B cell (primary cell): ENCODE measurements at regions not wholly inside any gene's neighbourhood (a gene's known extent, or its start where the extent isn't known, plus 50 kb on each side); places are given as distances from the start of the nearest gene placed in this dataset.

Experiments
- ATAC-seq: fragments of 200-7000 bp; cut with Tn5 transposase; one replicate; pipeline ENCODE4 v1.10.0; 2021; ENCODE audit warnings: low read depth, mild to moderate bottlenecking, moderate number of reproducible peaks, moderate library complexity
- CTCF ChIA-PET: fragments of 350-600 bp; sonication (Branson Sonifier 250); formaldehyde crosslinking; loops from one replicate; lab custom pipeline; 2021; ENCODE audit warnings: antibody characterized with exemption, inconsistent platforms; lab: Charles Lee
- POLR2A ChIA-PET: fragments of 350-600 bp; sonication (Branson Sonifier 250); formaldehyde crosslinking; loops from one replicate; lab custom pipeline; 2021; ENCODE audit warnings: antibody characterized with exemption; lab: Charles Lee
- DNase-seq: peaks from one replicate; pipeline ENCODE4 v3.0.0; 2013
- H2AFZ ChIP-seq: 2 replicates; pipeline ENCODE4 v1.6.1; 2012; ENCODE audit warnings: mild to moderate bottlenecking, low read depth, low read length; ENCODE audit not compliant: insufficient read depth, poor library complexity, severe bottlenecking
- H3K27ac ChIP-seq, 2 donors: 1 replicate in 1 of 2; 2 replicates in 1 of 2; pipeline ENCODE4 v1.5.1; 2012 to 2013; ENCODE audit warnings: low read length in 2 of 2, mild to moderate bottlenecking in 2 of 2, moderate library complexity in 1 of 2
- H3K27me3 ChIP-seq, 4 experiments: fragments of 200-600 bp in 1 of 4; sonication (generic) in 1 of 4; replicated peaks in 1 of 4; 1 replicate in 2 of 4; 2 replicates in 2 of 4; pipeline versions ENCODE4 v1.6.1 to v1.7.0; 2013 to 2016; ENCODE audit warnings: low read length in 3 of 4, mild to moderate bottlenecking in 2 of 4, mixed read lengths in 1 of 4, moderate library complexity in 1 of 4; ENCODE audit not compliant: insufficient read depth in 4 of 4, control insufficient read depth in 3 of 4; ENCODE audit errors: control extremely low read depth in 1 of 4
- H3K36me3 ChIP-seq, 2 experiments: replicated peaks in 1 of 2; 1 replicate in 1 of 2; 2 replicates in 1 of 2; pipeline versions ENCODE4 v1.6.1 to v1.7.1; 2013; ENCODE audit warnings: low read length in 1 of 2; ENCODE audit not compliant: insufficient read depth in 2 of 2, control insufficient read depth in 1 of 2; ENCODE audit errors: control extremely low read depth in 1 of 2, extremely low read depth in 1 of 2
- H3K4me1 ChIP-seq, 2 donors: fragments of 200-600 bp in 1 of 2; sonication (generic) in 1 of 2; 1 replicate in 1 of 2; 2 replicates in 1 of 2; pipeline versions ENCODE4 v1.5.1 to v1.6.1; 2013 to 2017; ENCODE audit warnings: low read length in 2 of 2; ENCODE audit not compliant: control insufficient read depth in 2 of 2, insufficient read depth in 2 of 2
- H3K4me2 ChIP-seq: replicated peaks from 2 replicates; pipeline ENCODE3; 2012; ENCODE audit warnings: mild to moderate bottlenecking, low read depth, low read length; ENCODE audit not compliant: poor library complexity, severe bottlenecking
- H3K4me3 ChIP-seq, 5 experiments: fragments of 200-600 bp in 1 of 5; sonication (generic) in 1 of 5; 1 replicate in 3 of 5; 2 replicates in 2 of 5; pipeline versions ENCODE4 v1.5.1 to v1.7.0; 2011 to 2016; ENCODE audit warnings: low read length in 4 of 5, mild to moderate bottlenecking in 4 of 5, low read depth in 2 of 5, control low read depth in 1 of 5, moderate library complexity in 1 of 5; ENCODE audit not compliant: insufficient read depth in 1 of 5; ENCODE audit errors: control extremely low read depth in 1 of 5, extremely low read depth in 1 of 5
- H3K79me2 ChIP-seq: fragments of 200-600 bp; sonication (generic); one replicate; pipeline ENCODE4 v1.6.0; 2016; ENCODE audit warnings: low read length; ENCODE audit not compliant: control insufficient read depth, insufficient read depth
- H3K9ac ChIP-seq: fragments of 200-600 bp; sonication (generic); 2 replicates; pipeline ENCODE4 v1.6.1; 2017; ENCODE audit warnings: mild to moderate bottlenecking, low read length, moderate library complexity
- H3K9me3 ChIP-seq, 3 donors: one replicate each; pipeline versions ENCODE4 v1.6.1 to v1.7.1; 2013; ENCODE audit warnings: low read length in 2 of 3; ENCODE audit not compliant: control insufficient read depth in 2 of 3, insufficient read depth in 1 of 3; ENCODE audit errors: control extremely low read depth in 1 of 3
- H4K20me1 ChIP-seq: 2 replicates; pipeline ENCODE4 v1.6.0; 2012; ENCODE audit warnings: mild to moderate bottlenecking, low read length; ENCODE audit not compliant: insufficient read depth, control insufficient read depth, poor library complexity, severe bottlenecking
- H3K27ac Mint-ChIP-seq: one replicate; pipeline ENCODE4 v1.8.0; 2021; ENCODE audit warnings: mixed read lengths
- H3K27me3 Mint-ChIP-seq: one replicate; pipeline ENCODE4 v1.8.0; 2021; ENCODE audit warnings: mixed read lengths
- H3K4me1 Mint-ChIP-seq: one replicate; pipeline ENCODE4 v1.8.0; 2021; ENCODE audit warnings: mixed read lengths
- H3K4me3 Mint-ChIP-seq: one replicate; pipeline ENCODE4 v1.8.0; 2021; ENCODE audit warnings: mixed read lengths
- H3K9me3 Mint-ChIP-seq: one replicate; pipeline ENCODE4 v1.8.0; 2022; ENCODE audit warnings: mixed read lengths; ENCODE audit not compliant: insufficient read depth
- EZH2 ChIP-seq: IDR thresholded peaks from 2 replicates; pipeline ENCODE4 v1.6.1; 2012; ENCODE audit warnings: borderline replicate concordance, low read depth, mild to moderate bottlenecking, moderate library complexity, low read length; ENCODE audit not compliant: insufficient read depth, poor library complexity, severe bottlenecking
- WGBS: methylation state at CpG from one replicate; pipeline ENCODE4 v1.1.5; 2013; ENCODE audit warnings: missing lambda C conversion rate; ENCODE audit not compliant: insufficient coverage; 5-methylcytosine and 5-hydroxymethylcytosine counted together
- intact Hi-C: fragments of 100-400 bp; cut with micrococcal nuclease; formaldehyde crosslinking; loops from one replicate; pipeline ENCODE4 v1.10.0; 2022
- TF ChIP-seq, protein P1 (sequence below): fragments of 200-600 bp; IDR thresholded peaks from one replicate; pipeline ENCODE4 v1.8.0; 2022; ENCODE audit warnings: antibody characterized with exemption, mild to moderate bottlenecking

DNA sequence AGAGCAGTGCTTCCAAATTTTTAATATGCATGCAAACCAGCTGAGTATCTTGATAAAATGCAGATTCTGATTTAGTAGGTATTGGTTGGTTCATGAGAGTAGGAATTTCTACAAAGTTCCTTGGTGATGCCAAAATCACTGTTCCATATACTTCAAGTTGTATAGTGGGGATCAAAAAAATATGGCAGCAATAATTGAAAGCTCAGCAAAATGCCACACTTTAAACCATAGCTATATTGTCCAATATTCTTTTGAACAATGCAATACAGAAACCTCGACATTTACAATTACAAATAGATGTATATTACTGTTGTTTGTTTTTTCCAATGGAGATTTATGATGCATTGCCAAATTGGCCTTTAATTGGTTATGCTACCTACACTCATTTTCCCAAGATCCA, 55.7 kb upstream of the NCAM2 start:
- no peak overlapping the region for H2AFZ ChIP-seq
- H3K9ac ChIP-seq = no peak overlapping the region
- H3K9me3 ChIP-seq = no peaks in the 10 kb centered on the region
- H3K27ac Mint-ChIP-seq = no peak overlapping the region
- no peaks in the 10 kb centered on the region for H3K36me3 ChIP-seq
- no peaks in the 10 kb centered on the region for H3K79me2 ChIP-seq
- intact Hi-C loops = no loop called here
- no peaks in the 10 kb centered on the region for H3K27me3 Mint-ChIP-seq
- H3K27me3 ChIP-seq = no peaks in the 10 kb centered on the region
- no peaks in the 10 kb centered on the region for H3K4me1 Mint-ChIP-seq
- DNase-seq (no peak), ATAC-seq (no peak)
- H3K9me3 Mint-ChIP-seq = peaks cover 2% of the 10 kb centered on the region
- no peak for TF ChIP-seq EZH2
- TF ChIP-seq, protein P1, sequence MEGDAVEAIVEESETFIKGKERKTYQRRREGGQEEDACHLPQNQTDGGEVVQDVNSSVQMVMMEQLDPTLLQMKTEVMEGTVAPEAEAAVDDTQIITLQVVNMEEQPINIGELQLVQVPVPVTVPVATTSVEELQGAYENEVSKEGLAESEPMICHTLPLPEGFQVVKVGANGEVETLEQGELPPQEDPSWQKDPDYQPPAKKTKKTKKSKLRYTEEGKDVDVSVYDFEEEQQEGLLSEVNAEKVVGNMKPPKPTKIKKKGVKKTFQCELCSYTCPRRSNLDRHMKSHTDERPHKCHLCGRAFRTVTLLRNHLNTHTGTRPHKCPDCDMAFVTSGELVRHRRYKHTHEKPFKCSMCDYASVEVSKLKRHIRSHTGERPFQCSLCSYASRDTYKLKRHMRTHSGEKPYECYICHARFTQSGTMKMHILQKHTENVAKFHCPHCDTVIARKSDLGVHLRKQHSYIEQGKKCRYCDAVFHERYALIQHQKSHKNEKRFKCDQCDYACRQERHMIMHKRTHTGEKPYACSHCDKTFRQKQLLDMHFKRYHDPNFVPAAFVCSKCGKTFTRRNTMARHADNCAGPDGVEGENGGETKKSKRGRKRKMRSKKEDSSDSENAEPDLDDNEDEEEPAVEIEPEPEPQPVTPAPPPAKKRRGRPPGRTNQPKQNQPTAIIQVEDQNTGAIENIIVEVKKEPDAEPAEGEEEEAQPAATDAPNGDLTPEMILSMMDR = no peak
- H3K4me2 ChIP-seq = no peak overlapping the region
- H3K27ac ChIP-seq = no peak overlapping the region
- ChIA-PET CTCF (no interaction called here), POLR2A (no interaction called here)
- no peak overlapping the region for H3K4me3 ChIP-seq
- H3K4me3 Mint-ChIP-seq = no peak overlapping the region
- H4K20me1 ChIP-seq = no peaks in the 10 kb centered on the region
- no peaks in the 10 kb centered on the region for H3K4me1 ChIP-seq
- no CpG with 5 or more reads among the region's 1 CpG for WGBS

DNA sequence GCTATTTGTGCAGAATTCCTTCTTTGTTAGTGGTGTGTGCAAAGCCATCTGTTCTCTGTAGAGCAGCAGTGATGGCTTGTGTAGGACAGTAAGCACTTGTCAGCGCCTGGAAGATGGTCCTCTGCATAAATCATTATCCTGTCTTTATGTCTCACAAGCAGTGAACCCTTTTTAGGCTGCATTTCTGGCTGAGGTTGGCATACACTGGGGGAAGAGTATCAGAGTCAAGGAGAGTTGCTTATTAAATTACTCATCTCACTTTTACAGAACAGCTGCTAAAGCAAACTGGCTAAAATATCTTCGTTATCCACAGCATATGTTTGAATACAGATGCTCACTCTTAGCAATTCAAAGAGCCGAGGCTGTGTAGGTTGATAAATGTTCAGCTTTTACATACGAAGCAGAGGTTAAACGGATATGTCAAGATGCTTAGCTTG, 54.6 kb upstream of the NCAM2 start:
- Histone ChIP-seq H3K4me1 (no peaks in the 10 kb centered on the region), H3K27ac (no peak overlapping the region), H2AFZ (no peak overlapping the region), H3K4me2 (no peak overlapping the region), H3K79me2 (no peaks in the 10 kb centered on the region), H4K20me1 (no peaks in the 10 kb centered on the region), H3K9ac (no peak overlapping the region), H3K27me3 (no peaks in the 10 kb centered on the region), H3K9me3 (no peaks in the 10 kb centered on the region), H3K4me3 (no peak overlapping the region), H3K36me3 (no peaks in the 10 kb centered on the region)
- ChIA-PET POLR2A (no interaction called here), CTCF (no interaction called here)
- H3K9me3 Mint-ChIP-seq = peaks cover 2% of the 10 kb centered on the region
- H3K27me3 Mint-ChIP-seq = no peaks in the 10 kb centered on the region
- TF ChIP-seq EZH2 = no peak
- TF ChIP-seq, protein P1 = no peak
- intact Hi-C loops = no loop called here
- ATAC-seq (no peak), DNase-seq (no peak)
- no peak overlapping the region for H3K4me3 Mint-ChIP-seq
- 83% methylated on average over 3 of the region's 5 CpGs for WGBS
- no peaks in the 10 kb centered on the region for H3K4me1 Mint-ChIP-seq
- no peak overlapping the region for H3K27ac Mint-ChIP-seq
